ENCODE measurements at regions not wholly inside any gene's neighbourhood (a gene's known extent, or its start where the extent isn't known, plus 50 kb on each side); places are given as distances from the start of the nearest gene placed in this dataset.

DNA sequence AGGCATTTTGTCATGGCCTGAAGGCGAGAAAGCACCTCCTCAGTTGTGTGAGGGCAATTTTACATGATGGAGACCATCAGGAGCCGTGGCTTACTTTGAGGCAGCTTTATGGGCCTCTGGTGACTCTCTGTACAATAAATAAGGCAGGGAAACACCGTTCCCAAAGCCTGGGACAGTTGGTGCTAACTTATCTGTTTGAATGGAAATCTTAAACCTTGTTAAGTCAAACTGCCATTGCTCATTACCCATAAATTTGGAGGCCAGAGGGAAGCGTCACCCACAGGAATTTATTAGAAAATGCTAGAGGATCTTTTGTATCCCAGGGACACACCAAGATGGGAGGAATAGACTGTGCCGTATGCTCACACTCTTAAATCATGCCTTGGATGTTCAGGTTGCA lies 1156.9 kb downstream of the BRD1 start:
- H3K4me3 ChIP-seq, result no peak overlapping the region
- WGBS, 5 donors, result 55 to 85% (median 74%) methylated on average over 5 of the region's 5 CpGs
- intact Hi-C loops (cut with DNase I; ENCODE audit: low total_unique reads), result no loop called here
- H3K36me3 ChIP-seq, result no peaks in the 10 kb centered on the region
- peaks cover 0 to 31% (median 25%) of the 10 kb centered on the region in 4 donors for H3K9me3 ChIP-seq
- DNase-seq, result no peak
- H3K27me3 ChIP-seq, result peaks cover 0 to 8% (median 0%) of the 10 kb centered on the region in 3 donors
- H3K4me1 ChIP-seq, result peaks cover 0 to 5% (median 0%) of the 10 kb centered on the region in 4 donors
- H3K27ac ChIP-seq, result no peak overlapping the region
- no peak for TF ChIP-seq EP300 (IDR thresholded peaks at IDR 0.05)

- no peak for DNase-seq
Measured at GRCh38 chr22:48669986-48670716, 1157.5 kb downstream of the BRD1 start.

DNA sequence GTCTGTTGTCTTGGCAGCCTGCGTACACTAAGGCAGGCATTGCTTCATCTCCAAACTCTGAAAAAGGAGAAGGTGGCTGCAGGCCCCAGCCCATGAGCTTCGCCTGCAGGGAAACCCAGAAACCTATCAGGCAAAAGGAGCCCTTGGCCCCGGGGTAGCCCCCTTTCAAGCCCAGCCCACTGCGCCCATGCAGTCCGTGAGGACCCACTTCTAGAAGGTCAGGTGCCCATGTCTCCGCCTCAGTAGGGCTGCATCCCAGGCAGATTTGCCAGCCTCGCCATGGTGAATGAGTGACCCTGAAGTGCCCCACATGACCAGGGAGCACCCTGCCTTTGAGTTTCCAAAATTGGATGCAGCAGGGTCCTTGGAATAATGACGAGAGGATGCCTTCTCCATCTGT lies 1158.4 kb downstream of the BRD1 start:
- H3K27ac ChIP-seq, result no peak overlapping the region
- H3K9me3 ChIP-seq, result peaks cover 0 to 28% (median 24%) of the 10 kb centered on the region in 4 donors
- WGBS, 5 donors, result 66 to 87% (median 72%) methylated on average over 5 to 8 of the region's 8 CpGs
- no peak overlapping the region for H3K4me3 ChIP-seq
- DNase-seq, result no peak
- TF ChIP-seq EP300 (IDR thresholded peaks at IDR 0.05) (no peak), CTCF (IDR thresholded peaks at IDR 0.05) (no peak)
- intact Hi-C loops (cut with DNase I; ENCODE audit: low total_unique reads), result no loop called here
- no peaks in the 10 kb centered on the region for H3K36me3 ChIP-seq
- peaks cover 0 to 5% (median 0%) of the 10 kb centered on the region in 4 donors for H3K4me1 ChIP-seq
- H3K27me3 ChIP-seq, result peaks cover 0 to 8% (median 0%) of the 10 kb centered on the region in 3 donors

More at GRCh38 chr22:48669986-48670716, 1157.5 kb downstream of the BRD1 start:
- 80 to 89% (median 85%) methylated on average over 22 to 23 of the region's 23 CpGs for WGBS, 5 donors
- no peak overlapping the region for H3K4me3 ChIP-seq
- H3K27me3 ChIP-seq, result peaks cover 0 to 8% (median 0%) of the 10 kb centered on the region in 3 donors
- H3K9me3 ChIP-seq, result peaks cover 0 to 31% (median 25%) of the 10 kb centered on the region in 4 donors
- no peak for TF ChIP-seq POLR2AphosphoS5 (IDR thresholded peaks at IDR 0.05)
- TF ChIP-seq CTCF (IDR thresholded peaks at IDR 0.05), result no peak
- TF ChIP-seq POLR2A (IDR thresholded peaks at IDR 0.05), result no peak
- no peak for TF ChIP-seq EP300 (IDR thresholded peaks at IDR 0.05)
- H3K4me1 ChIP-seq, result peaks cover 0 to 5% (median 0%) of the 10 kb centered on the region in 4 donors
- no peak overlapping the region for H3K27ac ChIP-seq
- no peaks in the 10 kb centered on the region for H3K36me3 ChIP-seq
- intact Hi-C loops (cut with DNase I; ENCODE audit: low total_unique reads), result no loop called here

- WGBS, 5 donors, result 42 to 75% (median 62%) methylated on average over 14 of the region's 14 CpGs
- Histone ChIP-seq H3K27ac (no peak overlapping the region), H3K4me1 (peaks cover 0 to 5% (median 0%) of the 10 kb centered on the region in 4 donors), H3K9me3 (peaks cover 5 to 34% (median 24%) of the 10 kb centered on the region in 4 donors), H3K27me3 (peaks cover 0 to 8% (median 0%) of the 10 kb centered on the region in 3 donors), H3K36me3 (no peaks in the 10 kb centered on the region), H3K4me3 (no peak overlapping the region)
- intact Hi-C loops (cut with DNase I; ENCODE audit: low total_unique reads), result no loop called here
- TF ChIP-seq CTCF (IDR thresholded peaks at IDR 0.05), result no peak
- TF ChIP-seq POLR2AphosphoS5 (IDR thresholded peaks at IDR 0.05), result no peak
- TF ChIP-seq POLR2A (IDR thresholded peaks at IDR 0.05), result no peak
- TF ChIP-seq EP300 (IDR thresholded peaks at IDR 0.05), result no peak
- DNase-seq, result no peak
Measured at GRCh38 chr22:48667289-48667688, 1160.4 kb downstream of the BRD1 start.

- no peak for TF ChIP-seq POLR2A (IDR thresholded peaks at IDR 0.05)
- 50 to 83% (median 73%) methylated on average over 5 to 9 of the region's 9 CpGs for WGBS, 5 donors
- no peak overlapping the region for H3K27ac ChIP-seq
- H3K9me3 ChIP-seq, result peaks cover 5 to 28% (median 17%) of the 10 kb centered on the region in 4 donors
- no peak overlapping the region for H3K4me3 ChIP-seq
- peaks cover 0 to 5% (median 0%) of the 10 kb centered on the region in 4 donors for H3K4me1 ChIP-seq
- intact Hi-C loops (cut with DNase I; ENCODE audit: low total_unique reads), result no loop called here
- H3K27me3 ChIP-seq, result peaks cover 0 to 8% (median 0%) of the 10 kb centered on the region in 3 donors
- H3K36me3 ChIP-seq, result no peaks in the 10 kb centered on the region
- no peak for DNase-seq
Measured at GRCh38 chr22:48666620-48667019, 1161.1 kb downstream of the BRD1 start.
